Transverse colon (tissue), 3 donors: ENCODE measurements at regions not wholly inside any gene's neighbourhood (a gene's known extent, or its start where the extent isn't known, plus 50 kb on each side); places are given as distances from the start of the nearest gene placed in this dataset.

Experiments
- EP300 ChIP-seq: sonication (generic); formaldehyde crosslinking; IDR thresholded peaks from one replicate; pipeline ENCODE4 v1.6.1; 2017; ENCODE audit warnings: antibody characterized with exemption, low read depth
- POLR2AphosphoS5 ChIP-seq, 3 donors: sonication (generic); formaldehyde crosslinking; IDR thresholded peaks; one replicate each; pipeline ENCODE4 v1.6.1; 2016; ENCODE audit warnings: antibody characterized with exemption in 3 of 3

DNA sequence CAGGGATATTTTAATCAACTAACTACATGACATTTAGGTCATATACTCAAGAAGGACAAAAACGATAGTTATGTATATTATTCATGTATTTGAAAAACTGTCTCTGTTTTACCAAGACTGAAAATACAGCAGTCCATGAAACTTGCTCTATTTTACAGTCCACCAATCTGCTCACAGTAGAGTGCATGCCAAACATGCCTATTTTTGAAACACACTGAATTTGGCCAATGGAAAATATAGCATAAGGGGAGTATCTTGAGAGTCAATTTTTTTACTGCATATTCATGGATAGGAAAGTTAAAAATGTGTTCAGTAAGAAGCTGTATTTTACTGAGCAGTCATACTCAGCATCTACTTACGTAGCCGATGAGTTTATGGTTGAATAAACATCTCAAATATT is 621.2 kb upstream of the CHORDC1 start:
- TF ChIP-seq POLR2AphosphoS5 (IDR thresholded peaks at IDR 0.05) (no peak), EP300 (no peak)
